Heart left ventricle (tissue), 13 donors: ENCODE measurements at regions not wholly inside any gene's neighbourhood (a gene's known extent, or its start where the extent isn't known, plus 50 kb on each side); places are given as distances from the start of the nearest gene placed in this dataset.

Experiments
- CTCF ChIP-seq, 12 donors: fragments of 200-600 bp; sonication (generic) in 4 of 12; IDR thresholded peaks; one replicate each; pipeline versions ENCODE4 v1.5.0 to v1.8.0; 2018 to 2022; ENCODE audit warnings: antibody characterized with exemption in 12 of 12, mild to moderate bottlenecking in 5 of 12
- POLR2A ChIP-seq, 2 donors: fragments of 450-650 bp; IDR thresholded peaks; one replicate each; pipeline ENCODE4 v1.6.1; 2017; ENCODE audit warnings: antibody characterized with exemption in 2 of 2, mild to moderate bottlenecking in 2 of 2, moderate library complexity in 2 of 2
- donor health status: ischemic (EF 13 %, LVEDD 7.1; RV severe dilation, severe dysfunction).
- donor health status: DM: no; HTN: yes; CAD: no.
- donor health status: DM: no; HTN: no; CAD: no.
- donor health status: ischemic (EF 25% LVEDD 6.9; RV normal size, moderate dysfunction).
- donor health status: ischemic (EF 25% LVEDD 5.7; RV mildly dilated, moderate dysfunction).
- donor health status: ischemic (EF 35%, LVEDD 5.7; RV mildly dilated, moderate dysfunction).
- donor health status: nonischemic (EF 11% LVEDD 7.7; RV severe dilation, severe dysfunction).
- donor health status: DM: yes; HTN: yes; CAD: no.
- donor health status: PGD.
- donor health status: ischemic (EF 29% LVEDD 5.4; RV normal size, mild dysfunction).
- donor health status: nonischemic (EF 23%, LVEDD 6.1; RV moderate dilation, normal function).

GRCh38 chr10:47112612-47113011 lies 187.4 kb upstream of the GDF10 start:
- TF ChIP-seq CTCF (IDR thresholded peaks at IDR 0.05) (no peak), POLR2A (IDR thresholded peaks at IDR 0.05) (no peak)
